GM23338 (cell line): ENCODE measurements at regions not wholly inside any gene's neighbourhood (a gene's known extent, or its start where the extent isn't known, plus 50 kb on each side); places are given as distances from the start of the nearest gene placed in this dataset.

Experiments
- ATAC-seq: fragments of 200-7000 bp; cut with Tn5 transposase; 3 replicates; pipeline ENCODE4 v1.9.1; 2020
- DNase-seq: peaks from one replicate; pipeline ENCODE4 v3.0.0-alpha.2; 2015; ENCODE audit warnings: low spot score
- H2AFZ ChIP-seq: fragments of 200-600 bp; sonication (generic); 2 replicates; pipeline ENCODE4 v1.8.0; 2016; ENCODE audit warnings: antibody characterized with exemption, mild to moderate bottlenecking, moderate library complexity
- H3F3A ChIP-seq: fragments of 200-600 bp; sonication (generic); replicated peaks from 2 replicates; pipeline ENCODE4 v1.8.0; 2017; ENCODE audit warnings: antibody characterized with exemption, mixed run types, low read depth
- H3K27ac ChIP-seq: fragments of 200-600 bp; sonication (generic); 2 replicates; pipeline ENCODE4 v1.6.1; 2016; ENCODE audit warnings: low read depth
- H3K27me3 ChIP-seq: fragments of 200-600 bp; sonication (generic); 2 replicates; pipeline ENCODE4 v1.8.0; 2016; ENCODE audit warnings: mild to moderate bottlenecking, mixed run types, moderate library complexity; ENCODE audit not compliant: insufficient read depth
- H3K36me3 ChIP-seq: fragments of 200-600 bp; sonication (generic); 2 replicates; pipeline ENCODE4 v1.8.0; 2016; ENCODE audit warnings: mild to moderate bottlenecking; ENCODE audit not compliant: insufficient read depth
- H3K4me1 ChIP-seq: fragments of 200-600 bp; sonication (generic); 2 replicates; pipeline ENCODE4 v1.8.0; 2016; ENCODE audit warnings: mild to moderate bottlenecking, moderate library complexity; ENCODE audit not compliant: insufficient read depth
- H3K4me2 ChIP-seq: fragments of 200-600 bp; sonication (generic); 2 replicates; pipeline ENCODE4 v1.7.1; 2017; ENCODE audit warnings: mixed run types
- H3K4me3 ChIP-seq: fragments of 200-600 bp; sonication (generic); 2 replicates; pipeline ENCODE4 v1.6.1; 2016; ENCODE audit warnings: mixed run types
- H3K79me2 ChIP-seq: fragments of 200-600 bp; sonication (generic); replicated peaks from 2 replicates; pipeline ENCODE4 v1.8.0; 2017; ENCODE audit warnings: mild to moderate bottlenecking; ENCODE audit not compliant: insufficient read depth
- H3K9me2 ChIP-seq: fragments of 200-600 bp; sonication (generic); 2 replicates; pipeline ENCODE4 v1.8.0; 2017; ENCODE audit not compliant: insufficient read depth
- H4K20me1 ChIP-seq: fragments of 200-600 bp; sonication (generic); replicated peaks from 2 replicates; pipeline ENCODE4 v1.8.0; 2017; ENCODE audit warnings: mild to moderate bottlenecking; ENCODE audit not compliant: insufficient read depth
- H3K27ac Mint-ChIP-seq: 2 replicates; pipeline ENCODE4 v1.8.0; 2020; ENCODE audit warnings: inconsistent platforms, mild to moderate bottlenecking, moderate library complexity, mixed read lengths
- H3K27me3 Mint-ChIP-seq: 3 replicates; pipeline ENCODE4 v1.8.0; 2022; ENCODE audit warnings: low read depth, mild to moderate bottlenecking, moderate library complexity, mixed read lengths, inconsistent platforms; ENCODE audit not compliant: insufficient read depth, poor library complexity
- H3K36me3 Mint-ChIP-seq: 3 replicates; pipeline ENCODE4 v1.8.0; 2021; ENCODE audit warnings: low read depth, mild to moderate bottlenecking, inconsistent platforms, moderate library complexity, mixed read lengths
- H3K4me1 Mint-ChIP-seq: 3 replicates; pipeline ENCODE4 v1.8.0; 2020; ENCODE audit warnings: mild to moderate bottlenecking, inconsistent platforms, mixed read lengths
- H3K4me3 Mint-ChIP-seq: 3 replicates; pipeline ENCODE4 v1.8.0; 2021; ENCODE audit warnings: moderate library complexity, mild to moderate bottlenecking, inconsistent platforms, mixed read lengths
- H3K9me3 Mint-ChIP-seq: 3 replicates; pipeline ENCODE4 v1.8.0; 2020; ENCODE audit warnings: moderate library complexity, mild to moderate bottlenecking, inconsistent platforms, mixed read lengths
- CTCF ChIP-seq, 2 experiments: fragments of 200-600 bp in 1 of 2; sonication (generic) in 1 of 2; conservative IDR thresholded peaks; 2 replicates each; pipeline versions ENCODE4 v1.5.1 to v1.6.1; 2016 to 2017; ENCODE audit warnings: antibody characterized with exemption in 2 of 2, low read depth in 2 of 2, mild to moderate bottlenecking in 2 of 2, moderate library complexity in 1 of 2
- ETS1 ChIP-seq: IDR thresholded peaks from 2 replicates; pipeline ENCODE4 v1.6.1; 2016; ENCODE audit warnings: antibody characterized with exemption
- EZH2phosphoT487 ChIP-seq: fragments of 200-600 bp; sonication (generic); IDR thresholded peaks from one replicate; pipeline ENCODE4 v1.8.1; 2018; ENCODE audit warnings: antibody characterized with exemption; ENCODE audit not compliant: unreplicated experiment
- ZNF331 ChIP-seq: fragments of 250-450 bp; sonication (Bioruptor Pico); IDR thresholded peaks from 2 replicates; pipeline ENCODE4 v1.5.0; 2020; ENCODE audit warnings: low read depth, mild to moderate bottlenecking, moderate library complexity
- ZNF462 ChIP-seq: fragments of 250-450 bp; sonication (Bioruptor Pico); IDR thresholded peaks from 2 replicates; pipeline ENCODE4 v1.5.0; 2020; ENCODE audit warnings: mild to moderate bottlenecking, moderate library complexity

- no peaks in the 10 kb centered on the region for H3K36me3 Mint-ChIP-seq
- no peaks in the 10 kb centered on the region for H4K20me1 ChIP-seq
- H3K4me3 ChIP-seq: no peak overlapping the region
- peaks cover 29% of the 10 kb centered on the region for H3K4me1 Mint-ChIP-seq
- H3K9me3 Mint-ChIP-seq: no peaks in the 10 kb centered on the region
- no peak overlapping the region for H2AFZ ChIP-seq
- TF ChIP-seq ZNF331 (no peak), EZH2phosphoT487 (no peak), ZNF462 (CRISPR knock-in tag) (no peak)
- H3K79me2 ChIP-seq: no peaks in the 10 kb centered on the region
- no peaks in the 10 kb centered on the region for H3K27me3 ChIP-seq
- H3K27ac ChIP-seq: no peak overlapping the region
- H3K27ac Mint-ChIP-seq: no peak overlapping the region
- H3K4me3 Mint-ChIP-seq: no peak overlapping the region
- no peak overlapping the region for H3K4me2 ChIP-seq
- DNase-seq (no peak), ATAC-seq (no peak)
- no peaks in the 10 kb centered on the region; the same call in 1 of the 2 replicates for H3K36me3 ChIP-seq
- H3K4me1 ChIP-seq: peaks cover 12% of the 10 kb centered on the region
- no peaks in the 10 kb centered on the region for H3K9me2 ChIP-seq
- H3K27me3 Mint-ChIP-seq: no peaks in the 10 kb centered on the region
- H3F3A ChIP-seq: no peaks in the 10 kb centered on the region
Measured at GRCh38 chr2:21820271-21820670, 696.5 kb downstream of the TDRD15 start.

GRCh38 chr2:21821672-21822227 lies 698.0 kb downstream of the TDRD15 start:
- H3K9me2 ChIP-seq: no peaks in the 10 kb centered on the region
- no peak overlapping the region for H3K27ac Mint-ChIP-seq
- TF ChIP-seq CTCF (conservative IDR thresholded peaks at IDR 0.05; ENCODE audit: low read depth in 2 of 2) (no peak), ETS1 (no peak)

More at GRCh38 chr2:21821672-21822227, 698.0 kb downstream of the TDRD15 start:
- Mint-ChIP-seq H3K4me3 (no peak overlapping the region), H3K27me3 (no peaks in the 10 kb centered on the region), H3K9me3 (no peaks in the 10 kb centered on the region), H3K36me3 (no peaks in the 10 kb centered on the region), H3K4me1 (peaks cover 29% of the 10 kb centered on the region)
- no peaks in the 10 kb centered on the region for H3K79me2 ChIP-seq
- H3K4me1 ChIP-seq: peaks cover 12% of the 10 kb centered on the region
- peak; percentile 68; the same call in 2 of the 3 replicates for ATAC-seq
- no peak overlapping the region for H3K4me3 ChIP-seq
- no peak overlapping the region for H3K27ac ChIP-seq
- no peaks in the 10 kb centered on the region for H3K27me3 ChIP-seq
- peak overlapping the region; percentile 64 for H3K4me2 ChIP-seq
- DNase-seq: peak; percentile 14
- peak overlapping the region; percentile 4; the same call in 1 of the 2 replicates for H2AFZ ChIP-seq
- no peaks in the 10 kb centered on the region; the same call in 1 of the 2 replicates for H3K36me3 ChIP-seq
- H4K20me1 ChIP-seq: no peaks in the 10 kb centered on the region
- no peaks in the 10 kb centered on the region for H3F3A ChIP-seq
